Skeletal muscle satellite cell (primary cell): ENCODE measurements at regions not wholly inside any gene's neighbourhood (a gene's known extent, or its start where the extent isn't known, plus 50 kb on each side); places are given as distances from the start of the nearest gene placed in this dataset.
"Not testable (repeated sequence)": the region's sequence is repeated elsewhere in the genome, so short reads cannot be mapped to it uniquely, and the experiment has no call there.

Experiments used
- H3K27me3 ChIP-seq: 2 replicates; pipeline ENCODE4 v1.7.0; 2013; ENCODE audit warnings: low read length; ENCODE audit not compliant: control insufficient read depth, insufficient read depth
- H3K36me3 ChIP-seq: 2 replicates; pipeline ENCODE4 v1.7.0; 2013; ENCODE audit warnings: mild to moderate bottlenecking, control low read depth, low read length; ENCODE audit not compliant: insufficient read depth
- H3K4me1 ChIP-seq: 2 replicates; pipeline ENCODE4 v1.7.0; 2013; ENCODE audit warnings: low read length; ENCODE audit not compliant: control insufficient read depth, insufficient read depth
- H3K4me2 ChIP-seq: 2 replicates; pipeline ENCODE4 v1.7.0; 2013; ENCODE audit warnings: mild to moderate bottlenecking, low read length
- H3K4me3 ChIP-seq: 2 replicates; pipeline ENCODE4 v1.7.0; 2013; ENCODE audit warnings: low read length
- H3K9ac ChIP-seq: 2 replicates; pipeline ENCODE4 v1.7.0; 2013; ENCODE audit warnings: mild to moderate bottlenecking, low read depth, low read length, moderate library complexity
- H3K9me3 ChIP-seq: replicated peaks from 2 replicates; pipeline ENCODE4 v1.7.0; 2013; ENCODE audit warnings: mild to moderate bottlenecking, control low read depth, low read length

GRCh38 chr12:91640021-91640420 lies 457.4 kb upstream of the DCN start:
- no peaks in the 10 kb centered on the region for H3K9me3 ChIP-seq
- no peak overlapping the region for H3K9ac ChIP-seq
- no peak overlapping the region for H3K4me3 ChIP-seq
- no peaks in the 10 kb centered on the region for H3K27me3 ChIP-seq
- no peaks in the 10 kb centered on the region for H3K36me3 ChIP-seq
- no peaks in the 10 kb centered on the region for H3K4me1 ChIP-seq
- no peak overlapping the region for H3K4me2 ChIP-seq

- no peaks in the 10 kb centered on the region for H3K9me3 ChIP-seq
- no peak overlapping the region for H3K4me2 ChIP-seq
- no peaks in the 10 kb centered on the region for H3K4me1 ChIP-seq
- H3K36me3 ChIP-seq, result no peaks in the 10 kb centered on the region
- no peaks in the 10 kb centered on the region for H3K27me3 ChIP-seq
- H3K9ac ChIP-seq, result no peak overlapping the region
- no peak overlapping the region for H3K4me3 ChIP-seq
Measured at GRCh38 chr12:91639327-91639726, 456.7 kb upstream of the DCN start.

- H3K4me1 ChIP-seq, result no peaks in the 10 kb centered on the region
- H3K4me2 ChIP-seq, result no peak overlapping the region
- no peaks in the 10 kb centered on the region for H3K9me3 ChIP-seq
- H3K9ac ChIP-seq, result no peak overlapping the region
- H3K27me3 ChIP-seq, result no peaks in the 10 kb centered on the region
- H3K4me3 ChIP-seq, result no peak overlapping the region
- H3K36me3 ChIP-seq, result no peaks in the 10 kb centered on the region
Measured at GRCh38 chr12:91637789-91638624, 455.4 kb upstream of the DCN start.

DNA sequence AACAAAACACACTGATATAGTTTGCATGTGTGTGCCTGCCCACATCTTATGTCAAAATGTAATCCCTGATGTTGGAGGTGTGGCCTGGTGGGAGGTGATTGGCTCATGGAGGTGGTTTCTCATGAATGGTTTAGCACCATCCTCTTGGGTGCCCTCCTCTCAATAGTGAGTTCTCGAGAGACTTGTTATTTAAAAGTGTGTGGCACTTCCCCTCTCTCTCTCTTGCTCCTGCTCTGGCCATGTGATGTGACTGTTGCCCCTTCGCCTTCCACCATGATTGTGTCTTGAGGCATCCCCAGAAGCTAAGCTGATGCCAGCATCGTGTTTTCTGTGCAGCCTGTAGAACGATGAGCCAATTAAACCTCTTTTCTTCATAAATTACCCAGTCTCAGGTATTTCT lies 454.1 kb upstream of the DCN start:
- Histone ChIP-seq H3K9ac (no peak overlapping the region), H3K9me3 (no peaks in the 10 kb centered on the region), H3K27me3 (no peaks in the 10 kb centered on the region), H3K4me2 (no peak overlapping the region), H3K4me3 (no peak overlapping the region), H3K36me3 (no peaks in the 10 kb centered on the region), H3K4me1 (no peaks in the 10 kb centered on the region)

DNA sequence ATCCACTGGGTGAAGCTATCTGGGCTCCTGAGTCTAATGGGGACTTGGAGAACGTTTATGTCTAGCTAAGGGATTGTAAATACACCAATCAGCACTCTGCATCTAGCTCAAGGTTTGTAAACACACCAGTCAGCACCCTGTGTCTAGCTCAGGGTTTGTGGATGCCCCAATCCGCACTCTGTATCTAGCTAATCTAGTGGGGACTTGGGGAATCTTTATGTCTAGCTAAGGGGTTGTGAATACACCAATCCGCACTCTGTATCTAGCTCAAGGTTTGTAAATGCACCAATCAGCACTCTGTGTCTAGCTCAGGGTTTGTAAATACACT lies 451.7 kb upstream of the DCN start:
- not testable (repeated sequence) for H3K9me3 ChIP-seq, H3K4me2 ChIP-seq, H3K4me1 ChIP-seq, H3K27me3 ChIP-seq, H3K4me3 ChIP-seq, H3K36me3 ChIP-seq, H3K9ac ChIP-seq

DNA sequence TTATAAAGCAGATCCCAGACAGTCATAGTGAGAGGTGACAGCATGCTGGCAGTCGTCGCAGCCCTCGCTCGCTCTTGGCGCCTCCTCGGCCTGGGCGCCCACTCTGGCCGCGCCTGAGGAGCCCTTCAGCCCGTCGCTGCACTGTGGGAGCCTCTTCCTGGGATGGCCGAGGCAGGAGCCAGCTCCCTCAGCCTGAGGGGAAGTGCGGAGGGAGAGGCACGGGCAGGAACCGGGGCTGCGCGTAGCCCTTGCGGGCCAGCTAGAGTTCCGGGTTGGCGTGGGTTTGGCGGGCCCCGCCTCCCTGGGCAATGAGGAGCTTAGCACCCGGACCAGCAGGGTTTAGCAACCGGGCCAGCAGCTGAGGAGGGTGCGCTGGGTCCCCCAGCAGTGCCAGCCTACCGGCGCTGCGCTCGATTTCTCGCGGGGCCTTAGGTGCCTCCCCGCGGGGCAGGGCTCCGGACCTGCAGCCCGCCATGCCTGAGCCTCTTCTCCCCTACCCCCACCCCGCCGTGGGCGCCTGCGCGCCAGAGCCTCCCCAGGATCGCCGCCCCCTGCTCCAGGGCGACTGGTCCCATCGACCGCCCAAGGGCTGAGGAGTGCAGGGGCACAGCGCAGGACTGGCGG lies 451.2 kb upstream of the DCN start:
- H3K4me2 ChIP-seq, result no peak overlapping the region
- H3K4me1 ChIP-seq, result no peaks in the 10 kb centered on the region
- no peaks in the 10 kb centered on the region for H3K9me3 ChIP-seq
- H3K36me3 ChIP-seq, result no peaks in the 10 kb centered on the region
- H3K27me3 ChIP-seq, result no peaks in the 10 kb centered on the region
- H3K9ac ChIP-seq, result no peak overlapping the region
- H3K4me3 ChIP-seq, result no peak overlapping the region

DNA sequence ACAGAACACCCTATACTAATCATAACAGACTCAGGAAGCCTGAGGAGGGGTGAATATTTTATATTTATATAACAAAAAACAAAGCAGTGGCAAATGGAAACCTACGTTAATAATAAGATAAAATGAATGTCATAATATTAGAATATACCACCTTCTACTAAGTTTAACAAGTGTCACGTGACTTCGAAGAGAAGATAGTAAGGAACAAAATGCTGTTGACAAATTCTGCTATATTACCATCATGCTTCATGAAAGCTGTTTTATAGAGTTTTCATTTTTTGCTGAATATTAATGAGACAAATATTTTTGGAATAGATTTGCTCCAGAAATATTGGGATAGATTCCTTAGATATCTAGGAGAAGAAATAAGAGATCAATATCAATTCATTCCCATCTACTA lies 450.6 kb upstream of the DCN start:
- no peaks in the 10 kb centered on the region for H3K9me3 ChIP-seq
- no peaks in the 10 kb centered on the region for H3K27me3 ChIP-seq
- no peaks in the 10 kb centered on the region for H3K4me1 ChIP-seq
- H3K4me2 ChIP-seq, result no peak overlapping the region
- no peak overlapping the region for H3K4me3 ChIP-seq
- H3K36me3 ChIP-seq, result no peaks in the 10 kb centered on the region
- no peak overlapping the region for H3K9ac ChIP-seq

DNA sequence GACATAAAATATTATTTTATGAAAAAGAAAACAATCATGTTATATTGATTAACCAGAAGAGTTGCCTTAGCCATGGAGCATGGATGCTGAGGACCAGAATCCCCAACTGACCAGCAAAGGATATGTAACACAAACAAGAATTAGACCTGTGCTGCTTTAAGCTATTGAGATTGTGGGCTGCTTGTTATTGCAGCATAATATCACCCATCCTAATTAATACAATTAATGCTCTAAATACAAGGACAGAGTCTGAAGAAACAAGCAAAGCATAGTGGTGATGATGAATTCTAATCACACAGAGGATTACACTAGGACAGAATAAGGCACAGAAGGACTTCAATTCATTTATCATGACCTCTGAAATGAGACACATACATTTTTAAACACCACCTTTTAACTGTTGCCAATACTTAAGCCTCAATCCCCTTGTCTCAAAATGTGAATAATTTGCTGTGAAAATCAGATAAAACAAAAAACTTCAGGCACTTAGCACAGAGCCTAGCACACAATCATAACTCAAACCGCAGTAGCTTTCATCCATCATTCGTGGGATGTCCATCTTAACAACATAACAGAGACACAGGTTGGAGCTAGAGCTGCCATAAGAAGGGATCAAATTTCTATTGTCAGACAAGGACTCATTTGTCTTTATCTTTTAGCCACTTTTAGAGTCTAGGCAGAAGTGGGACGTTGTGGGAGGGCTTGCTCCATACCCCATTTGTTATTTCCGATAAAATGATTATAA lies 449.6 kb upstream of the DCN start:
- Histone ChIP-seq H3K27me3 (no peaks in the 10 kb centered on the region), H3K4me2 (no peak overlapping the region), H3K36me3 (no peaks in the 10 kb centered on the region), H3K4me3 (no peak overlapping the region), H3K4me1 (no peaks in the 10 kb centered on the region), H3K9ac (no peak overlapping the region), H3K9me3 (no peaks in the 10 kb centered on the region)

DNA sequence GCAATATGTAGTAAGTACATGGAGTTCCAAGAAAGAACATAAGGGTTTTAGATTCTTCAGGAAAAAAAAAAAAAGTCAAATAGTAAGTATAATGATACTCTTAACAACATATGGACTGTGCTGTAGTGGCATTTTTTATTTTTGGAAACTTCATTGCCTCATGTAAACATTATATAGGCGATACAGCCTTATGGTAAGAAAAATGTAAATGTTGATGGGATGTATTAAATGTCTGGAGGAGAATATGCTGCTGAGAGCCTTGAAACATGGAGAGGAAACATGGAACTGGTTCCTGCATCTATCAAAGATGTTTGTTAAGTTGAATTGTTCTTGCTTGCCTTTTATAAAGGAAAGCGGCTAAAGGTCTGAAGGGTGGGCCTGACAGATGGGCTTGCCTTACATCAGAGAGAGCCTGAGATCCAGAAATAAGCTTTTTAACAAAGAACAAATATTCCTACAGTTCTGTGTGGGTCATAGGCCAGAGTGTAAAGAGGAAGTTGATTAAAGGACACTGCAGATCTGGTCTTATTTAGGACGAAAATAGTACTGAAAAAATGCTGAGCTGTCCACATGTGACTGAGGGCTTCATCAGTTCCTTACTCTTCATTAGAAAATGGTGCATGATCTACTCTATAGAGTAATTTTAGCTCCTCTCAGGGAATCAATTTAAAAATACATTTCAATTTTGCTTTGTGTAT lies 448.1 kb upstream of the DCN start:
- no peak overlapping the region for H3K9ac ChIP-seq
- H3K4me1 ChIP-seq, result no peaks in the 10 kb centered on the region
- no peaks in the 10 kb centered on the region for H3K27me3 ChIP-seq
- no peak overlapping the region for H3K4me2 ChIP-seq
- H3K9me3 ChIP-seq, result no peaks in the 10 kb centered on the region
- H3K36me3 ChIP-seq, result no peaks in the 10 kb centered on the region
- H3K4me3 ChIP-seq, result no peak overlapping the region

- Histone ChIP-seq H3K4me3 (no peak overlapping the region), H3K4me2 (no peak overlapping the region), H3K4me1 (no peaks in the 10 kb centered on the region), H3K9ac (no peak overlapping the region), H3K36me3 (no peaks in the 10 kb centered on the region), H3K9me3 (no peaks in the 10 kb centered on the region), H3K27me3 (no peaks in the 10 kb centered on the region)
Measured at GRCh38 chr12:91630083-91630482, 447.5 kb upstream of the DCN start.

DNA sequence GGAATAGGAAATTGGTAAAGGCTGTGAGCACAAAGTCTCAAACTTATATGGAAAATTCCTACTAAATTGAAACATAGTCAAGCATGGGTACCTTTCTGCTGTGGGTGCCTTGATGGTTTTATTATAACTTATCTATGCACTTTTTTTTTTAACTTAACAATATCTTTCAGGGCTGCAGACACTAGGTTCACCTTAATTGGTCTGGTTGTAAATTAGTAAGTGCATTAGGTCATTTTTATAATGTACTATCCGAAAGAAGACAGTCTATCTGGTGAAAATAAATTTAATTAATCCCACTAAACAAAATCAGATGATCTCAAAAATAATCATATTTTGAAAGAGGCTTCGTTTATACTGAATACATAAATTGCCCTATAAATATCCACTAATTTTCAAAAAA lies 446.8 kb upstream of the DCN start:
- Histone ChIP-seq H3K4me3 (no peak overlapping the region), H3K9me3 (no peaks in the 10 kb centered on the region), H3K27me3 (no peaks in the 10 kb centered on the region), H3K4me1 (no peaks in the 10 kb centered on the region), H3K4me2 (no peak overlapping the region), H3K36me3 (no peaks in the 10 kb centered on the region), H3K9ac (no peak overlapping the region)
